Inflammatory macrophage (primary cell): ENCODE measurements at regions not wholly inside any gene's neighbourhood (a gene's known extent, or its start where the extent isn't known, plus 50 kb on each side); places are given as distances from the start of the nearest gene placed in this dataset.
A peak's percentile ranks its signal among the peaks of the same experiment; 100 is the strongest.

Source experiments
- DNase-seq, 2 donors: peaks; one replicate each; pipeline ENCODE4 v3.0.0-alpha.2; 2020 to 2022

DNA sequence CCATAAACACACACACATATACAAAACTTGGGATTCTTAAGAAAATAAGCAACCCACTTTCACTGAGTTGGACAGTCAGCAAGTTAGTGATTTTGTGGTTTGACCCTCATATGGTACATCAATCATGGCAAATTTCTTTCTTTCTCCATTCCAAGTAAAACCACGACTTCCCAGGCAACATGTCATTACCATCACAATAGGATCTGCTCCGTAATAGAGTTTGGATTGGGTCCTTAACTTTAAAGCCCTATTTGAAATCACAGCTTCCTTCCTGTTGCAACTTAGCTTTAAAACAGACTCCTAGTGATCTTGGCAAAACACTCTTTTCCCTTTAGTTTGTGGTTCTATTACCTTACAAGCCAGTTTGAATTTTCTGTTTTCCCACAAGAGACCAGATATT lies 483.6 kb downstream of the INHBA start:
- DNase-seq, result no peak

DNA sequence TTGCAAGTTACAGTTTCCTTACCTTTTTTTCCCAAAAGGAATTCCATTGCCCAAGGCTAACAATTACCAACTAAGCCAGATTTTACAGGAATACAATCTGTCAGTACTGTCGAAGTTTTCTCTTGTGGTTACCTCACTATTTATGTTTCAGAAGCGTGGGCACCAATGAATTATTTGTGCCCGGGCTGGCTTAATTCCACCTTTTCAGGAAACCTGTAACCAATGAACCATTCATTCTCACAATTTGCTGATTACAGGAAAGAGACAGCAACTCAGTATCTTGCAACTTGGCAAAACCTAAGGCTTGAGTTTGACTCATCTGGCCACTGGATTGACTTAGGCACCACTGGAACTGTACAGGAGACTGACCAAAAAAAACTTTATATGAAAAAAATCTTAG lies 485.6 kb downstream of the INHBA start:
- no peak for DNase-seq

DNA sequence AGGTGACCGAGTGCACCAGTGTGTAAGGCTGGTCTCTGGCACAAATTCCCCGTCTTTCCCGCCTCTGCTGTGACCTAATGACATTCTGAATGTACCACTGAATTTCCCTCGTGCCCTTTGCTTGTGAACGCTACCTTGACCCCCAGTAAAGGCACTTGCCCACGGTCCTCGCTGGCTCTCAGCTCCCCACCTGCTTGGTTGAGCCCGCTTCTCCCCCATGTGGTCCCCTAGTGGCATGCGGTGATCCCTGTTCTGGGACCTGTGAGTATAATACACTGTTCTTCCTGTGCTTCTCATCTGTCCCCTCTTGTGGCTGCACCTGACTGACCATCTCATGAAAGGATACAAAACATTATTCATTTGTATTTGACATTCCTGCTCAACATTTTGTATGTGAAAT lies 495.7 kb downstream of the INHBA start:
- no peak for DNase-seq

DNA sequence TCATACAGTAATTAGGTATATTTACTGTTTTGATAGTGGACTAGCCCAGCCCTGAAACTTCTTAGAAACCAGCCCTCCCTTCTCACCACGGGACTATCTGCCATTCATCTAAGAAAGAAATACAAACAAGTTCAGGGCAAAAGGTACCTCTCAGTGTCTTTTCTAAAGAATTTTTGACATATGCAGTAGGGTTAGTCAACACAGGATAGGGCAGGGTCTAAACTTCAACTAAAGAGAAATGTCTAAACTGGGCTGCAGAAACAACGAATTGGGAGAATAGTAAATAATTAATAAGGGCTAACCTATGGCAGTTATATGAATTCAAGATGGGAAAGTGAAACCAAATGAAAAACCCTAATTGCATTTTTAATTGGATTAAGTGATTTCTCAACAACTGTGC lies 496.6 kb downstream of the INHBA start:
- DNase-seq, result no peak

DNA sequence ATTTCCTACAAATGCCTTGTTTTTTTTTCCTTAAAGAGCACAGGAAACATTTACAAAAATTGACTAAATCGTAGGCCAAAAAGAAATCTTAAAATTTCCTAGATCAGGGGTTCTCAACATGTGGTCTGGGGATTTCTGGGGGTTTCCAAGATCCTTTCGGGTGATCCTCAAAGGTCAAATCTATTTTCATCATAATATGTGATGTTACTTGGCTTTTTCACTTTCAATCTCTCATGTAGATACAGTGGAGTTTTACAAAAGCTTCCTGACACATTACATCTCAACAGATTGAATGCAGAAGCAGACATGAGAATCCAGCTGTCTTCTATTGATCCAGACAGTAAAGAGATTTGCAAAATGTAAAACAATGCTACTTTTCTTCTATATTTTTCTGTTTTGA lies 497.3 kb downstream of the INHBA start:
- no peak for DNase-seq

DNA sequence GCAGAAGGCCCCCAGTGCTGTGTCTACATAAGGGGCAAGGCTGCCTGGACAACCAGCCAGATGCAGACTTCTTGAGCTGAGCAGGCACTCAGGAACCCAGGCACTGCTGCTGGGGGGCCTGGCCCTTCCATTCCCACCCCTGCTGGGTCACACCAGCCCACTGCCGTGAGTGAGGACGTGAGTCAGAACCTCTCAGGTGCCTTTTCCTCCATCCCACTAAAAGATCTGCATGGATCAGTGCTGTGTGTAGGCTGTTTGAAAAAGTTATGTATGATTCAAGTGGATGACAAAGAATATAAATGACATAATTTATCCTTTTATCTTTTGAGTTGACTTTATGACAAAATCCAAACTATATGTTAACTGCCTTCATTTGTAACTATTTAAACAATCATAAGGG lies 499.3 kb downstream of the INHBA start:
- no peak for DNase-seq

DNA sequence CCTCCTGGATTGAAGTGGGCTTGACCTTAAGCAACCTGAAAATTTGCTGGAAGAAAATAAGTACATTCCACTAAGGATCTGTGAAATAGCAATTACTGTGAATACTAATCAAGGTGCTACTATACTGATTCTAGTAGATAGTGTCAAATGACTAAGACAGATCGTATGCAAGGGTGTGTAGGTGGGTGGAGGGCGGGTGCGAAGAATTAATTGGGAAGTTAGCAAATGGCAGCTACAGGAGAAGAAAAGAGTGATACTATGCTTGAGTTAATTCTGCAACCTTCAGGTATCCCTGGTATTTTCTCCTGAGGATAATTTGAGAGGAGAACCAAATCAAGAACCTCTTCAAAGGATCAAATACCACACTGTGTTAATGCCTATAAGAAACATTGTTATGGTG lies 501.9 kb downstream of the INHBA start:
- DNase-seq, result no peak

DNA sequence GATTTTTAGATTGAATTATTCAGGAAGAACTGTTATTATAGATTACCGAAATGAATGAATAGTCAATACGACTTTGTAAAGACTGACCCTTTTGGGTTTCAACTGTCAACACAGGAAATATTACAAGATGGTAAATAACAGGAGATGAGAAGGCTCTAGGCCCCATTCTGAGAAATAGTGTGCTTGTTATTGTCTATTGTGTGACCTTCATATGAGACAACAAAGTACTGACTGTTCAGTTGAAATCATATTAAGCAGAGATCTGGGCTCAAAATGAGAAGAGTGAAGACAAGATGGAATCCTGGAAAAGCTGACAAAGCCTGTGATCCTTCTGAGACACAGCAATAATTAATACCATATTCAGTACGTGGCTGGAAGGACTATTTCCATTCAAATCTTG lies 503.8 kb downstream of the INHBA start:
- DNase-seq, result no peak

DNA sequence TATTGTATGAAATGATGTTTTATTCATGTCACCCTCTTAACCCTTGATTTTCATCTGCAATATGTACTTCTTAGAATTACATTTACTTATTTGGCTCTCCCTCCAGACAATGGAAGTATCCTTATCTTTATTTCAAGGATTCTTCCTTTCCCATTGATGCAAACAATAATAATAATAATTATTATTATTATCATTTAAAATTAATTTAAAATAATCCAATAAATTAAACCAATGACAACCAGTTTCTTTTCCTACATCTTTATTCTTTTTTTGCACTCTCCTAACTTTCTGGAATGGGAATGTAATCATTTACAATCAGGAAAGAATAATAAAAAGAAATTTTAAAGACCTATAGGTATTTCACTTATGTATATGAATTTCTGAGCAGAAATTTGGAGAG lies 504.4 kb downstream of the INHBA start:
- no peak for DNase-seq

DNA sequence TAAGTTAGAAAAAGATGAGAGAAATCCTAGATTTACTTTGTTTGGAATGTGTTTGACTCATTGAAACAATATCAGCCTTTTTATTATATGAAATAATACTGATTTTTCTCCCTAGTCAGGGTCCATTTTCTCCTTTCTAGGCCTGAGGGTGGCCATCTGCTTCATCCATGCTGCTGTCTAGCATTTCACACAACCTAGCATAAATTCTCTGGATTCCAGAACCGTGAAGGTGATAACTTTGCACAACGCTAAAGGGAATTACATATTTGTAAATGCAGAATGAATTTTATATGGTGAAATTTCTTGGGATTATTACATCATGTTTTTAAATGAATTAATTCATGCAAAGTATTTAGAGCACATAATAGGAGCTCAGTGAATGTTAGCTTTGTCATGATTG lies 505.1 kb downstream of the INHBA start:
- DNase-seq, result no peak

DNA sequence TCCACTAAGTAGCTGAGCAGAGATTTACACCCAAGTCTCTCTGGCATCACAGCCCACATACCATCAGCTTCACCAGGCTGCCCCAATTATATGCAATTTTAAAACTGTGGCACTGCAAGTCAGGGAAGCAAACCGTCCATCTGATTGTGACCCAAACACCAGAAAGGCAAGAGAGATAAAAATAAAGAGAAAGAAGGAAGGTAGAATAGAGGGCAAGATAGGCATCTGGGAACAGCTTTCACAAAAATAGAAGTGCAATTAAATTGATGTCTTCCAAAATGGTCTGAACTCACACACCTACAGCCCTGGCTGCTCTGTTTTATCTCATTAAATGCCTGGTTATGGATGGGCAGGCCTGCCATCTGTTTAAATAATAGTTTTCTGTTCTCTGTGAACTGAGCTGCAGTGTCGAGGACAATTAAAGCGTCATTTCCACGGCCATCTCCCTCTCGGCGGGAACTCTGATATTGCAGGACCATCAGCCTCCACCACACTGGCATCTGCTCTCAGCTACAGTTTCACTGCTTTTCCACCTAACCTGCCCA lies 509.1 kb downstream of the INHBA start:
- no peak for DNase-seq

DNA sequence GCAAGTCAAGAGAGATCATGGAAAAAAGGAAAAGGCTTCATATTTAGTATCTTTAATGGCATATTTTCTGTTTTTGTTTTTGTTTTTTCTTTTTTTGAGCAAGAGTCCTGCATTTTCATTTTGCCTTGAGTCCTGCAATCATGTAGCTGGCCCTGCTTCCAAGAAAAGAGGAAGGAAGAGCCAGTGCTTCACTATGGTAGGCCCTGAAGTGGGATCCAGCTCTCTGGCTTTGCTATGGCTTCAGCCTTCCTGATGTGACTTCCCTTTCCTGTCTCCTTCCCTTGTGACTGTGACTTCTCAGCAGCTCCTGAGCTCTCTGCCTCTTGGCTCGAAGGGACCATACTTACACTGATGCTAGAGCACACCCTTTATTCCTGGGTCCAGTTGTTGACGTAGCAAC lies 512.3 kb downstream of the INHBA start:
- DNase-seq, result peak; percentile 84 to 90

DNA sequence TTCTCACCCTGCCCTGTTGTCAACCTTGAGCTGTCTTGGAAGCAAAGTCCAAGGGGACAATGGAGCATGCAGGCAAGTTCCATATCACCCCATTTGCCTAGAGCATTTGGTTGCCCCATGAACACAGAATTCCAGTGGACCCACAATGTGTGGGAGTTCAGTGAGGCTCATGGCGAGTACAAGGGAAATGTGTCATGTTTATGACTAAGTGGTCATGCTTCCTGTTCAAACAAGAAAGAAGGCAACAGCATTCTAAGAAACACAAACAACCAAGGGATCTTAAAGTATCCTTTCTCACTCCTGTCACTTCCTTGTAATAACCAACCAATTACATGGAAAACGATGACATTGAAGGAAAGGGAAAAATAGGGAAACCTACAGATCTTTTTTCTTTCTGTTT lies 513.0 kb downstream of the INHBA start:
- DNase-seq, result peak; percentile 84 to 90

DNA sequence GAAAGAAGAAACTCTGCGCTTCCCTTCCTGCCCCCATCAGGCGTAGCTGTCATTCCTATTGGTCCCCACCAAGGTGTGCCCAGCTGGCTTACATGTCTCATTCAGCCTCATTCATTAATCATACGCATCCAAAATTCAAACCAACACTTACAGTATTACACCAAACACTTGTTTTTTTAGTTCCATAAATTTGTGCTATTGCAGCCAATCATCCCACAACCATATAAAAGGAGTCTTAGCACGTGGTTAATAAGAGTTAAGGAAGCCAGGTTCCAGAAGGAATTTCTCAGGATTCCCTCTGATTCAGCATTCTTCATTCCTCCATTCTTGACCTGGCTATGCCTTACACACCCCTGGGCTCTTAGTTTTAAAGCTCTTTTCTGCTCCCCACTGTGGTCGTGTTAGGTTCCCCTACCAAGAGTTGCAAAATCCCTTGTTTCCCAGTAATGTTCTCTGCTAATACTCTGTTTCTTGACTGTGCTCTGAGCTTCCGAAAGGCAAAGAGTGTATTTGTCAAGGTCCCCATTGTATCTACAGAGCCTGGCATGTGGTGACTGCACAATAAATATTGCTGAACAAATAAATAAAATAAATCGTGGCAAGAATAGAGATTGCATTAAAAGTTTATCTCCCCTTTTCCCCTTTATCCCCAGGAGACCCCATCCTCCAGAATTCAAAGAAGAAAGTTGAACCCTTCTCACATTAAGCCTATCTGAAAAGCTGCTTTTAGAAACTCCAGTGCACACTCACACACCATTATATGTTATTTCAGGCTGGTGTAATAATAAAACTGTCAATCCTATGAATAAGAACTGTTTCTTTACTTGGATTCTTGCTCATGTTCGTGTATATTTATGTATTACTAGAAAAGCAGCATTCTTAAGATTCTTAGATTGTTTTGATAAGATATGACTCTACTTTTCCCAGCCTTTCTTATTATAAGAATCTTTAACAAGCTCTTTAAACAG lies 514.4 kb downstream of the INHBA start:
- peak in 1 of 2 donors; percentile 2 for DNase-seq

DNA sequence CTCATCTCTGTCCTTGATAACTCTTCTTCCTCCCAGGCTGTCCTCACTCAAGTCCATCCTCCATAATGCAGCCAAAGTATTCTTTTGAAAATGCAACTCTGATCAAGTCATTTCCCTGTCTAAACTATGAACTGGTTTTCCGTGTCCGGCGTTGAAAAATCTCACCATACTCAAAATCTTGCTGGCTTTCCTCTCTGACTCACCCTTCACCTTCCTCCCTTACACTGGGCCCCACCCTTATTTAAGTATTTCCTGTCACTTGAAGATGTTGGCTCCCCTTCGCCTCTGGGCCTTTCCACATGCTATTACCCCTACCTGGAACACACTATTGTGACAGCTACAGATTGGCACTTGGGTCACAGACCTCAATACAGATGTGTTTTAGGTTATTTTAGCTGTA lies 515.6 kb downstream of the INHBA start:
- DNase-seq, result no peak

DNA sequence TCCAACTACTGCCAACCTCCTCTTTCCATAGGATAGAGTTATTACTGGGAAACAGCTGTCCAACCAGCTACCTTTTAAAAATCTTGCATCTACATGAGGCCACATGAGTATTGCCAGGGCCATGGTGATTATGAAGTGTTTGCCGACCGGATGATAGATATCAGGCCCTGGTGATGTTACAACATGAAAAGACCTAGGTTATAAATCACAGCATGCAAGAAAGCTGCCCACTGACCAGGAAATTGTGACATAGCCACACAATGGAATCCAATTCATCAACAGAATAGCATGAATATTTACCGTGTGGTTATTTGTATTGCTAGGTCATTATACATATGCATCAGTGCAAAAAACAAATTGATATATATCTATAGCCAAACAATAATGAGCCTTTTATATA lies 517.0 kb downstream of the INHBA start:
- DNase-seq, result no peak

DNA sequence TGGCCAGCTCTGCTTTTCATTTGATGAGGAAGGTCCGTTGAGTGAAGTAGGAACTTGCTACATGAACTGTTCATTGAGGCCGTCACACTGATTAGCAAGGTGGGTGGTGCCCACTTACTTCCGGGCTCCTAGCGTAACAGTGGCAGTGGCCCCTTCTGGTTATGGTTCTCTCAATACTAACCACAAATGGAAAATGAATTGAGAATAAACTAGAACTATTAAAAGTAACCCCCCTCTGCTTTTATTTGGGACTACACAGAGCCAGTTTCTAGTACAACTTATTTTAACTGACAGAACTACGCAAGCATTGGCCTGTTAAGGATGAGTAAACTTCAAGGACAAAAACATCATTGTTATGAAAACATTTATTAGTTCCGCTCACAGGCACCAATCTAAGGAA lies 519.1 kb downstream of the INHBA start:
- DNase-seq, result no peak

DNA sequence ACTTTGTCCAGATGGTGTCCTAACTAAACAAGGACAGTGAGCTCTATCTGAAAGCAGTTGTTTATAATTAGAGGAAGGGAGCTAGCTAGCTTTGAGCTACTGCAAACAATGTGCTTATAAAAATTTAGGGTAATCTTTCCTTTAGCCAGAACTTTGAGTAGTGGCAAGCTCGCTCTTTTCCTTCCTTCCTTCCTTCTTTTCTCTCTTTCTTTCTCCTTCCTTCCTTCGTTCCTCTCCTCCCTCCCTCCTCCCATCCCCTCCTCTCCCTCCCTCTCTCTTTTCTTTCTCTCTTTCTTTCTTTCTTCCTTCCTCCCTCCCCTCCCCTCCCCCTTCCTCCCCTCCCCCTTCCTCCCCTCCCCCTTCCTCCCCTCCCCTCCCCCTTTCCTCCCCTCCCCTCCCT lies 520.1 kb downstream of the INHBA start:
- DNase-seq, result no peak

DNA sequence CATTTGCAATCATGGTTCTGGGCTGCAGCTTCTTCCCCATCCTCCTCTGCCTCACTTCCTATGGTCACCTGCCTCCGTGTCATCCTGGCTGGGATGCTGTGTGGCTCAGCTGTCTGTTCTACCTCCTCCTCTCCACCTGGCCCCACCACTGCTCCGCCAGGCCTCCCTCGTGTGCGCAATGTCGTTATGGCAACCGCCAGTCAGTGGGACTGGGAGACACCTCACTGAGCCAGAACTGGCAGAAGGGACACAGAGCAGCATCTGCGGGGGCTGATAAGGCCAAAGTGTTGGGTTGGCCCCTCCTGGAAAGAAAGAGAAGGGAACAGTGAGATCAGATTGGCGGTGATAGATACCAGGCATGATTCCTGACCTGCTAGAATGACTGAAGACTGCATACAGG lies 527.5 kb downstream of the INHBA start:
- DNase-seq, result no peak

DNA sequence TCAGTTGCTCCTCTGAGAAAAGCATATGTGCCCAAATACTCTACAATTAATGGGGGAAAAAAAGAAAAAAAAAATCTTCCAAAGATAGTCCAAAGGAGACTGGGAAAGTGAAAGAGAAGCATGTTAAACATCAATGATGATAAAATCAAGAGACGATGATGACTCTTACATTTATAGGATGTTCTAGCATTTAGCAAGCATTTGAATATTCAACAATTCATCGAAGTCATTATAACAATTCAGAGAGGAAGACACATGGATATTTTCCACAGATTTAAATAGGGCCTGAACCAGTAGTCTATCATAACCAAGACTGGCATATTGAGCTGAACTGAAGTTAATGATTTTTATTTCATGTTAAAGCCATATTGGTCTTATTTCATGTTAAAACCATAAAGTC lies 528.4 kb downstream of the INHBA start:
- DNase-seq, result no peak

DNA sequence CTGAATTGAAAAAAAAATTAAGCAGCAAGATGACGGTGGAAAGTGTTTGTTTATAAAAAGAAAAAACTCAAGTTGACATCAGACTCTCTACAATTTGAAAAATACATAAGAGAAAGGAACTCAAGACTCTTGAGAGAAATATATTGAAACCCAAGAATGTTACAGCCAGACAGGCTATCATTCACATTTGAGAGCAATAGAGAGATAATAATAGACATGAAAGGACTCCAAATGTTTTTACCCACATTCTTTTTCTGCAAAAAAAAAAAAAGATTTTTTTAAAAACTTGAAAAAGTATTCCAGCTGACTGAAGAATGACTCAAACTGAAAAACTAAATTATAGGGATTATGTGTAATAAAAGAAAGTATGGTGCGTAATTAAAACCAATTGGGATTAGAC lies 532.4 kb downstream of the INHBA start:
- no peak for DNase-seq

DNA sequence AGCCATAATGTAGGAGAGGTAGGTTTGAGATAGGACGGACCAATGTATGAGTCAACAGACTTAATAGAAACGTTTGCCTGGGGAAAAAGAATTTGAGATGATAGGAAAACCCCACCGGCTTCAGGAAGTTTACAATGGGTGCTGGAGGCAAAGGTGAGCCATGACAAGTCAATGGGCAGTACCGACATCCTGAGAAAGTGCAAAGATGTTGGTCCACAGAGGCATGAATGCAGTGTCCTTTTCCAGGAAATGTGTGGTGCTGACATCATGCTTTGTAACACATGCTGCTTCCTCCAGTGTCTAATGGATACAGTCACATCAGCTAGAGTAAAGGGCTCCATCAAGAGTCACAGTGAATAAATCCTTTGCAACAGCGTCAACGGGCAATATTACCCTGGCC lies 533.6 kb downstream of the INHBA start:
- no peak for DNase-seq

DNA sequence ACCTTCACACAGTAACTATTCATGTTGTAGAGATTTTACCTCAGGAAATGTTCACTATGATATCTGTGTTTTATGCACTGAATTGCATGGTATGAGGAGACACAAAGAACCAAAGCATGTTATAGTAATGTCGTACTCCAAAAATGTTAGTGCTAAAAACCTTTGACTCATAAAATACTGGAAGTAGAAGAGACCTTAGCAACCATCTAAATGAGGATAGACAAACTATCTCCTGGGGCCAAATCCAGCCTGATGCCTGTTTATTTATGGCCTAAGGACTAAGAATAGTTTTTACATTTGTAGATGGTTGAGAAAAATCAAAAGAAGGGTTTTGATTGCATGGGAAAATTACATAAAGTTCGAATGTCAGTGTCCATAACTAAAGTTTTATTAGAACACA lies 535.1 kb downstream of the INHBA start:
- DNase-seq, result no peak

DNA sequence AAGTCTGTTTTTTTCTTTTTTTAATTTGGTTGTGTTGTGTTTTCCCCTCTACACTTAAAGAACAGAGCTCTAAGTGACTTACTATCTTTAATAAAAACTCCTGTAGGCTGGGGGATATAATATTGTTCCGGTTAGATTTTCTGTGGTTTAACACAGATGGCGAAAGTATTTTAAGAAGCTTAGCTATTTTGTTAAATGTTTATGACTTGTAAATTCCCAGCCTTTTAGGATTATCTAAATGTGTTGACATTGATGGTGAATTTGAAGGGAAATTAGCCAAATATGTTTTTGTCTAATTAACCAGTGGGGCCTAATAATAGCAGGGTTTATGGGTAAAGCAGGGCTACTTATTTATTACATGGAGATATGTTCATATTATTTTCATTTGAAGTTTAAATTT lies 538.5 kb downstream of the INHBA start:
- DNase-seq, result no peak

DNA sequence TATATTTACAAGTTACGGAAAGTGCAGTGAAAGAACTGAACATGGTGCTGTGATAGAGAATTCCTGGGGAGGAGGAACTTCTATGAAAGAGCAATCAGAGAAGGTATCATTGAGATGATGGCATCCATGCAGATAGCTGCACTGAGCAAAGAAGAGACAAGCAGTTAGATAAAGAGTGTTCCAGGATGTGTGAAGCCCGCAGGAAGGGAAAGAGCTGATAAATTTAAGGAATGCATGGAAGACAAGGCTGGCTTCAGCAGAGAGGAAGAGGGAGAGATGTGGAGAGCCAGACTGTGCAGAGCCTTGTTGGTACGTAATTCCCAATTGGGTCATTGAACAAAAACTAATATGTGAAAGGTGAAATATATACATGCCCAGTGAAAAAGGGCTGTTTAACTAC lies 538.9 kb downstream of the INHBA start:
- no peak for DNase-seq
